GM12878 (cell line): ENCODE measurements at regions not wholly inside any gene's neighbourhood (a gene's known extent, or its start where the extent isn't known, plus 50 kb on each side); places are given as distances from the start of the nearest gene placed in this dataset.
"Not testable (repeated sequence)": the region's sequence is repeated elsewhere in the genome, so short reads cannot be mapped to it uniquely, and the experiment has no call there.

ENCODE experiments used
- ATAC-seq: fragments of 200-7000 bp; cut with Tn5 transposase; 3 replicates; pipeline ENCODE4 v1.9.1; 2020; ENCODE audit warnings: mild to moderate bottlenecking, moderate library complexity
- BruUV-seq: library from RNA; stranded (reverse); fragments of 400-500 nt; replicated peaks from 2 replicates; lab custom pipeline; 2021; lab: Mats Ljungman, UMichigan
- CTCF ChIA-PET: fragments of 300-600 bp; sonication (Branson Sonifier 250); formaldehyde crosslinking; extraction: SDS; loops from one replicate; lab custom pipeline; 2021; ENCODE audit warnings: inconsistent platforms; lab: Yijun Ruan, JAX
- POLR2A ChIA-PET: fragments of 350-600 bp; formaldehyde crosslinking; extraction: SDS; loops from one replicate; lab custom pipeline; 2021; ENCODE audit warnings: inconsistent platforms; lab: Charles Lee
- RAD21 ChIA-PET: fragments of 300-600 bp; sonication (Branson Sonifier 250); formaldehyde crosslinking; loops from one replicate; lab custom pipeline; 2023; ENCODE audit warnings: antibody characterized with exemption; ENCODE audit not compliant: unreplicated experiment; lab: Charles Lee
- SMC1A ChIA-PET: fragments of 300-600 bp; sonication (Branson Sonifier 250); formaldehyde crosslinking; loops from one replicate; lab custom pipeline; 2023; ENCODE audit not compliant: unreplicated experiment, uncharacterized antibody; lab: Charles Lee
- DNase-seq: peaks from one replicate; pipeline ENCODE4 v3.0.0-alpha.2; 2011; ENCODE audit warnings: low read depth, low spot score
- FAIRE-seq: peaks from 3 replicates; lab custom pipeline; 2011; peaks lifted over from hg19 to GRCh38; lab: Jason Lieb, UNC
- H2AFZ ChIP-seq: 2 replicates; pipeline ENCODE4 v1.6.0; 2011; ENCODE audit warnings: low read depth, low read length, control low read depth; ENCODE audit not compliant: control insufficient read depth
- H3K27ac ChIP-seq: 2 replicates; pipeline ENCODE4 v1.5.1; 2011; ENCODE audit warnings: control low read depth; ENCODE audit not compliant: control insufficient read depth, insufficient read depth
- H3K27me3 ChIP-seq, 2 experiments: replicated peaks in 1 of 2; 2 replicates each; pipeline versions ENCODE4 v1.6.0 to v1.6.1; 2011; ENCODE audit warnings: low read length in 1 of 2; ENCODE audit not compliant: control insufficient read depth in 2 of 2, insufficient read depth in 2 of 2
- H3K36me3 ChIP-seq, 2 experiments: 2 replicates each; pipeline ENCODE4 v1.5.1; 2011; ENCODE audit warnings: low read length in 1 of 2; ENCODE audit not compliant: control insufficient read depth in 2 of 2, insufficient read depth in 2 of 2
- H3K4me1 ChIP-seq: 2 replicates; pipeline ENCODE4 v1.6.1; 2011; ENCODE audit warnings: mild to moderate bottlenecking, low read length, moderate library complexity, mixed read lengths; ENCODE audit not compliant: control insufficient read depth, insufficient read depth
- H3K4me2 ChIP-seq: 2 replicates; pipeline ENCODE4 v1.6.0; 2011; ENCODE audit warnings: control low read depth; ENCODE audit not compliant: control insufficient read depth, insufficient read depth
- H3K4me3 ChIP-seq: fragments of 200-600 bp; sonication (generic); 2 replicates; pipeline ENCODE4 v1.5.1; 2016
- H3K79me2 ChIP-seq: 2 replicates; pipeline ENCODE4 v1.6.0; 2011; ENCODE audit warnings: low read length; ENCODE audit not compliant: control insufficient read depth, insufficient read depth
- H3K9ac ChIP-seq: 2 replicates; pipeline ENCODE4 v1.8.0; 2011; ENCODE audit warnings: low read length, control low read depth, mixed read lengths; ENCODE audit not compliant: control insufficient read depth, insufficient read depth
- H3K9me3 ChIP-seq: replicated peaks from 3 replicates; pipeline ENCODE4 v1.5.1; 2011; ENCODE audit warnings: mild to moderate bottlenecking, low read length; ENCODE audit not compliant: control insufficient read depth, insufficient read depth
- H4K20me1 ChIP-seq: 2 replicates; pipeline ENCODE4 v1.6.0; 2011; ENCODE audit not compliant: control insufficient read depth, insufficient read depth
- ZBTB33 ChIP-seq: fragments of 450-650 bp; IDR thresholded peaks from 2 replicates; pipeline ENCODE4 v1.6.1; 2017; ENCODE audit warnings: mild to moderate bottlenecking
- WGBS: methylation state at CpG from one replicate; pipeline ENCODE4 v1.1.6; 2016; ENCODE audit warnings: low lambda C conversion rate; ENCODE audit not compliant: insufficient replicate concordance, insufficient coverage; ENCODE audit errors: missing lambda C conversion rate; 5-methylcytosine and 5-hydroxymethylcytosine counted together
- in situ Hi-C: fragments of 300-500 bp; cut with MboI; formaldehyde crosslinking; loops from 9 replicates; pipeline ENCODE4 v1.14.3; 2018; ENCODE audit warnings: mixed read lengths
- intact Hi-C: fragments of 100-400 bp; cut with micrococcal nuclease; formaldehyde crosslinking; loops from one replicate; pipeline ENCODE4 v1.14.2; 2022; ENCODE audit not compliant: unreplicated experiment

GRCh38 chr16:10292976-10293375, 92.9 kb upstream of the ATF7IP2 start:
- H3K79me2 ChIP-seq, H3K9me3 ChIP-seq, H3K4me3 ChIP-seq, H3K4me2 ChIP-seq, H3K9ac ChIP-seq, DNase-seq, RAD21 ChIA-PET, BruUV-seq, H3K27me3 ChIP-seq, H3K36me3 ChIP-seq, in situ Hi-C loops, SMC1A ChIA-PET, H4K20me1 ChIP-seq, ATAC-seq, H3K27ac ChIP-seq, POLR2A ChIA-PET, intact Hi-C loops, H2AFZ ChIP-seq, FAIRE-seq: not testable (repeated sequence)
- CTCF ChIA-PET: interaction anchor here (0.7 kb wide), 1 partner anchor 24 kb away, joined by 5 read pairs; no protein-coding TSS in a partner anchor
- 97% methylated on average over 5 of the region's 5 CpGs for WGBS
- TF ChIP-seq ZBTB33: peak; percentile 94
- peaks cover 17% of the 10 kb centered on the region for H3K4me1 ChIP-seq

- CTCF ChIA-PET, RAD21 ChIA-PET, H3K27me3 ChIP-seq, intact Hi-C loops, H3K4me3 ChIP-seq, FAIRE-seq, DNase-seq, H3K27ac ChIP-seq, H3K79me2 ChIP-seq, in situ Hi-C loops, H3K36me3 ChIP-seq, H3K4me2 ChIP-seq, BruUV-seq, H3K9me3 ChIP-seq, ATAC-seq, H3K9ac ChIP-seq, H4K20me1 ChIP-seq, H2AFZ ChIP-seq: not testable (repeated sequence)
- peaks cover 28% of the 10 kb centered on the region for H3K4me1 ChIP-seq
- POLR2A ChIA-PET: interaction anchor here (6.7 kb wide), 1 partner anchor 14 kb away, joined by 76 read pairs; no protein-coding TSS in a partner anchor
- 38% methylated on average over 2 of the region's 3 CpGs for WGBS
- SMC1A ChIA-PET: interaction anchor here (1.2 kb wide), 1 partner anchor 646 kb away, joined by 3 read pairs; no protein-coding TSS in a partner anchor
Measured at GRCh38 chr16:10294153-10294552, 91.7 kb upstream of the ATF7IP2 start.
